Body of pancreas (tissue), 4 donors: ENCODE measurements at regions not wholly inside any gene's neighbourhood (a gene's known extent, or its start where the extent isn't known, plus 50 kb on each side); places are given as distances from the start of the nearest gene placed in this dataset.

Source experiments
- POLR2A ChIP-seq, 3 donors: fragments of 450-650 bp; IDR thresholded peaks; one replicate each; pipeline ENCODE4 v1.6.1; 2016; ENCODE audit warnings: antibody characterized with exemption in 3 of 3, mild to moderate bottlenecking in 2 of 3
- TF ChIP-seq, protein P1 (sequence below), 7 experiments: fragments of 450-650 bp in 4 of 7; fragments of 200-600 bp in 3 of 7; sonication (generic) in 3 of 7; IDR thresholded peaks; one replicate each; pipeline ENCODE4 v1.5.1; 2016 to 2019; ENCODE audit warnings: antibody characterized with exemption in 7 of 7

DNA sequence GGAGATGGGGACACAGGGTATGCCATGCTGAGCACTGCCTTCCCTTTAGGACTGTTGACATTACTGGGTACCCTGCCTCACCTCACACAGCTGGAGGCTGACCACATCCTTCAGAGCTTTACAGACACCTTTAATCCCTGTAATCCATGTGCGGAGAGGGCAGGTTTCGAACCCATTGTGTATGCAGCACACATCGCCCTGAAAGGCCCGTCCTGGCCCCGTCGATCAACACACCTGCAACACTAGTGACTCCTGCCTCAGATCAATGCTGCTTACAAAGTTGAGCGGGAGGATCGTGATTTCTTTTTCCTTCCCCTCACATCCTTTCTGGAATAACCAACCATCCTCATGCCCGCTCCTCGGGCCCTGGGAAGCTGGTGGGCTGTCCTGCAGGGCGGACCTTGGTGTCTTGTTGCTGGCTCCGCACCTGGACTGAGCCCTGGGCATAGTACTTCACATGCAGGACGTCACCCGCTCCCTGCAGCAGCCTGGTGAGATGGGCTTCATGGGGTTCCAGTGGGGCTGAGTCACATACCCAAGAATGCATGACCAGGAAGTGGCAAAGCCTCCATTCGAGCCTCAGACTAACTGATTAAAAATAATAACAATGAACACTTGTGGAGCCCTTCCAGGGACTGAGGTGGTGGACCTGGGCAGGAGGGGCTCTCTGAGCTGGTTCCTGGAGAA is 403.6 kb downstream of the PTPRU start:
- TF ChIP-seq, protein P1, sequence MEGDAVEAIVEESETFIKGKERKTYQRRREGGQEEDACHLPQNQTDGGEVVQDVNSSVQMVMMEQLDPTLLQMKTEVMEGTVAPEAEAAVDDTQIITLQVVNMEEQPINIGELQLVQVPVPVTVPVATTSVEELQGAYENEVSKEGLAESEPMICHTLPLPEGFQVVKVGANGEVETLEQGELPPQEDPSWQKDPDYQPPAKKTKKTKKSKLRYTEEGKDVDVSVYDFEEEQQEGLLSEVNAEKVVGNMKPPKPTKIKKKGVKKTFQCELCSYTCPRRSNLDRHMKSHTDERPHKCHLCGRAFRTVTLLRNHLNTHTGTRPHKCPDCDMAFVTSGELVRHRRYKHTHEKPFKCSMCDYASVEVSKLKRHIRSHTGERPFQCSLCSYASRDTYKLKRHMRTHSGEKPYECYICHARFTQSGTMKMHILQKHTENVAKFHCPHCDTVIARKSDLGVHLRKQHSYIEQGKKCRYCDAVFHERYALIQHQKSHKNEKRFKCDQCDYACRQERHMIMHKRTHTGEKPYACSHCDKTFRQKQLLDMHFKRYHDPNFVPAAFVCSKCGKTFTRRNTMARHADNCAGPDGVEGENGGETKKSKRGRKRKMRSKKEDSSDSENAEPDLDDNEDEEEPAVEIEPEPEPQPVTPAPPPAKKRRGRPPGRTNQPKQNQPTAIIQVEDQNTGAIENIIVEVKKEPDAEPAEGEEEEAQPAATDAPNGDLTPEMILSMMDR (IDR thresholded peaks at IDR 0.05): no peak
- no peak for TF ChIP-seq POLR2A (IDR thresholded peaks at IDR 0.05)
